ENCODE measurements at regions not wholly inside any gene's neighbourhood (a gene's known extent, or its start where the extent isn't known, plus 50 kb on each side); places are given as distances from the start of the nearest gene placed in this dataset.

DNA sequence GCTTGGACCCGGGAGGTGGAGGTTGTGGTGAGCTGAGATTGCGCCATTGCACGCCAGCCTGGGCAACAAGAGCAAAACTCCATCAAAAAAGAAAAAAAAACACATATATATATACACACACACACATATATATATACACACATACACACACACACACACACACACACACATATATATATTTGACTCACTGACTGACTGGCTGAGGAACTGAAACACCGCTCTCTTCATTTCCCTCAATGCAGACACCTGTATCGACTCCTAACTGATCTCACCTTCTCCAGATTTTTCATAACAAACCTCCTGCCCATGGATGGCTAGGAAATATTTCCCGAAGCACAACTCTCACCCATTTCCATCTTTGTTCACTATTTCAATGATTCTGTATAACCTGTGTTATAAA is 140.7 kb upstream of the ANO3 start:
- intact Hi-C loops (cut with DNase I), result no loop called here
- no peak for DNase-seq (ENCODE audit: low spot score)

DNA sequence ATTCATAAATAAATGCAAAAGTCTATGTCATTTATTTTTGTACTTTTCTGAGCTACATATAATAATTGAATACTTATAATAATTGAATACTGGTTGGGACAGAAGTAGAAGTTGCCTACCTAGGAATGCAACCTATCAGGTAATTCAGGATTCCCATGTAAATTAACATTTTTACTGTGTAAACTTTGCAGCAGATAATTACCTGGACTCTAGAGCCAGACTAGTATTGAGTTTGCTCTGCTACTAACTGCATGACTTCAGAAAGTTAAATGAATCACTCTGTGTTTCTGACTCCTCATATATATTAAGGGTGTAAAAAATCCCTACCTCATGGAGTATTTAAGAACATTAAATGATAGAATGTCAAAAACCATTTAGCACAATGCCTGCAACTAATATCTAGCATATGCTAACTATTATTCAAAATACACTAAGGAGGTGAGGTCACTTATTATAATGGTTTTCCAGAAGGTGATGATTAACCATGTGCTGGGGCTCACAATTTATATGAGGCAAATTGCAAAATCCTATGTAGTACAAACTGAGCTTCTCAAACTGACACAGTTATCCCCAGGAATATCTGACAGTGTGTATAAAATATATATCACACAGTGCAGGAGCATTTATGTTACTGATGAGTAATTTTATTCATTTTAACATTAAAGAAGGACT is 138.1 kb upstream of the ANO3 start:
- intact Hi-C loops (cut with DNase I), result no loop called here
- DNase-seq (ENCODE audit: low spot score), result no peak

DNA sequence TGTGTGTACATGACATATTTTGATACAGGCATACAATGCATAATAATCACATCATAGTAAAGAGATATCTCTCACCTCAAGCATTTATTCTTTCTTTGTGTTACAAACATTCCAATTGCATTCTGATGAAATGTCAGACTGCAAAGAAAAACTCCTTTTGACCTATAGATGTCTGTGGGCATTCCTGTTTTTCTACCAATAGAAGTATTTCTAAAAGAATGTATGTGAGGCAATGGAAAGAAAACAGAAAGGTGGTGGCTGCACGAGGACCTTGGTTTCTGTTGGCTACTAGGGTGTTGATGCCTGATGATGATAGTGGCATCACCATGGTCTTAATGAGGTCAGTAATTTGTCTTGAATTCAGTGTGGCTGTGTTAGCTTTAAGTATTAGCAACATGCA is 137.0 kb upstream of the ANO3 start:
- intact Hi-C loops (cut with DNase I), result no loop called here
- DNase-seq (ENCODE audit: low spot score), result no peak

DNA sequence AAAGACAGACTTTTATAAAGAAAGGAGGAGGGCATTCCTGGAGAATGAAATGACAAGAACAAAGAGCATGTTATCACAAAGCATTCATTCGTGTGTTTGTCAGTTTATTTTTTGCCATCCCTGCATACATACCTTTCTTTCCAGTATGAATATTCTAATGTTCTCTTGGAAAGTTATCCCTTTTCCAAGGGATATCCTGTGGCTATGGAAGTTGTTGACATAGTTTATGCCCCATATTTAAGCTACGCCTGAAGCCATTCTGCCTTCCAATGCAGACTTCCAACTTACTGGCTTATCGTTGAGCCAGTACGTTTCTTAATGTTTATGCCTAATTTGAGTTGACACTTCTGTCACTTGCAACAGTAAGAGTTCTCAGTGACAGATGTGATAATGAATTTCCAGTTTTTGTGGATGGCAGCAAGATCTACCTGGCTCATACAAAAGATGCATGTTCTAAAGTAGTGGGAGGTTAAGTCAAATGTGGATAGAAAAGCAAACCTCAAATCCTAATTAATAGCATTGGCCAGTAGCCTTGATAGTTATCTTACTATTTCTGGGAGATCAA is 133.3 kb upstream of the ANO3 start:
- intact Hi-C loops (cut with DNase I), result no loop called here
- DNase-seq (ENCODE audit: low spot score), result no peak

DNA sequence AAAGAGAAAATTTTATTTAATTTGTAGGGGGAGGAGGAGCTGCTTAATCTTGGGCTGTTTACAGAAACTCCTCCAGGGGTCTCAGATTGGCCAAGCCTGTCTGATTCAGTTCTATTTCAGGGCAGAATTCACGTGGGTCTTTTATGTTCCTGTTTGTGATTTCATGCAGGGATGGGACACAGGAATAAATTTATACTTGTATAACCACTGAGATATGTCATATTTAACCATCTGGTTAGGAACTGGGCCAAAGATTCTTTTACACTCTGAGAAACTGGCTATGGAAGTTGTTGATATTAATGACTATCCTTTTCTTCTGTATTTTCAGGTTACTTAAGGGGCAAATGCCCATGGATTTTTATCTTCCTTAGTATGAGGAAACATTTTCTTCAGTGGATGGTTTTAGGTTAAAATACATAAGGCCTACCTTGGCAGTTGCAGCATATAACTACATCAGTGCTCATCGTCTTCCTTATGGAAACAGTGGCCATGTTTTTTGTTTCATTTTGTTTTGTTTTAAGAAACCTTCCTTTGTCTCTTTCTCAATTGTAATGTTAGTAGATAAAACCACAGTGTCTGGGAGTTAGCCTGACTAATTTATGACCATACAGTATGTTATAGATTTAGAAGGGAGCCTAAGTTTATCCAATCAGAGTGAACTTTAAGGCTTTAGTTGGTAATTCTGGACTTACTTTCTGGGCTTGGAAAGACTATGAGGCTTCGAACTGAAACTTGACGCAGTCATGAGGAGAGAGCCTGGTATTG is 132.4 kb upstream of the ANO3 start:
- intact Hi-C loops (cut with DNase I), result no loop called here
- DNase-seq (ENCODE audit: low spot score), result no peak

DNA sequence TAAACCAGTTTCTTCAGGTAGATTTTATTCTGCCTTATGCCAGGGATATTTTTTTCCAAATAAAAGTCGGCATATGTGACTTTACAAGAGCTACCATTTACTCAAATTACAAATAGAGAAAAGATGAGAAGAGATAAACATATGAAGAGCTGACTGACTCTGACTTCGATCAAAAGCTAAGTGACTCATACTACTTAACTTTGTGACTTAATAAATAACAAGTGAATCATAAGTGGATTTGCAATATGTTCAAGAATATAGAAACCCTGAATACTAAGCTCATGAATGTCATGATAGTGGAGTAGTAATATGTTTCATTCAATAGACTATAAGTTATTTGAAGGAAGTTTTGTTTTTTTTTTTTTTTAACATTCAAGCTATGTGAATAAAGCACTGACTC is 130.5 kb upstream of the ANO3 start:
- intact Hi-C loops (cut with DNase I), result no loop called here
- DNase-seq (ENCODE audit: low spot score), result no peak

DNA sequence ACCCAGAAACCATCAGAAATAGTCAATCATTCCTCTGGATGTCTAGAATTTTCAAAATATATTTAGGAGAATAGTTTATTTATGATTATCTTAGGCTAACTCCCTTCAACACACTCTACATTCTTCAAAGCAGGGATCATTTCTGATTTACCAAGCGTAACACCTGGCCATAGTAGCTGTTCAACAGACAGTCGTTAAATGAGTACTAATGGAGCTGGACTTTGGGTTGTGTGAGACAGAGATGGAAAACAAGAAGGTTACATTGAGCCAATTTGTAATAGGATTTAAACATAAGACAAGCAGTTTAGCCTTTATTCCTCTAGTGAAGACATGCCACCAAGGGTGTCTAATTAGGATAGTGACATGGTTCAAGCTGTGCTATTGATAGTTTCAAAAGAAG is 129.2 kb upstream of the ANO3 start:
- intact Hi-C loops (cut with DNase I), result no loop called here
- no peak for DNase-seq (ENCODE audit: low spot score)

DNA sequence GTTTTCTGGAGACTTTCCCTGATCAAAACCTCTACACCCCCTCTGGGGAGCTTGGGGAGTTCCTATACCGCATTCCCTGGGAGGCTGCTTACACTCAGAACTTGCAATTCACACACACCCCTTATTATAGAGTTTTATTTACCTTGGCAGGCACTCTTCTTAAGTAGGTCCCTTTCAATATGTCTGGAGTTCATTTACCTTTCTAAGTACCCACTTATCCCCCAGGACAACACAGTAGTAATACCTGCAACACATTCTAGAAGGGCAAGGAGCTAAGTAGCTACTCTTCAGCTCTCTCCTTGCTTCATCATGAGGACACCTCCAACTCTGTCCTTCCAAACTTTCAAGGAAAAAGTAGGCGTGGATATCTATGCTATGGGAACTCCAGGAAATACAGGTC is 127.8 kb upstream of the ANO3 start:
- no peak for DNase-seq (ENCODE audit: low spot score)
- intact Hi-C loops (cut with DNase I), result no loop called here

DNA sequence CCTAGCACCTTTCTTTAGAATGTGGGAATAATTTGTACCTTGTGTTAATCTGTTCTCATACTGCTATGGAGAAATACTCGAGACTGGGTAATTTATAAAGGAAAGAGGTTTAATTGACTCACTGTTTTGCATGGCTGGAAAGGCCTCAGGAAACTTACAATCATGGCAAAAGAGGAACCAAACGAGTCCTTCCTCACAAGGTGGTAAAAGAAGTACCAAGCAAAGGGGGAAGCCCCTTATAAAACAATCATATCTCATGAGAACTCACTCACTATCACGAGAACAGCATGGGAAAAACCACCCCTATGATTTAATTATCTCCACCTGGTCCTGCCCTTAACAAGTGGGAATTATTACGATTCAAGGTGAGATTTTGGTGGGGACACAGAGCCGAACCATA is 127.1 kb upstream of the ANO3 start:
- DNase-seq (ENCODE audit: low spot score), result no peak

DNA sequence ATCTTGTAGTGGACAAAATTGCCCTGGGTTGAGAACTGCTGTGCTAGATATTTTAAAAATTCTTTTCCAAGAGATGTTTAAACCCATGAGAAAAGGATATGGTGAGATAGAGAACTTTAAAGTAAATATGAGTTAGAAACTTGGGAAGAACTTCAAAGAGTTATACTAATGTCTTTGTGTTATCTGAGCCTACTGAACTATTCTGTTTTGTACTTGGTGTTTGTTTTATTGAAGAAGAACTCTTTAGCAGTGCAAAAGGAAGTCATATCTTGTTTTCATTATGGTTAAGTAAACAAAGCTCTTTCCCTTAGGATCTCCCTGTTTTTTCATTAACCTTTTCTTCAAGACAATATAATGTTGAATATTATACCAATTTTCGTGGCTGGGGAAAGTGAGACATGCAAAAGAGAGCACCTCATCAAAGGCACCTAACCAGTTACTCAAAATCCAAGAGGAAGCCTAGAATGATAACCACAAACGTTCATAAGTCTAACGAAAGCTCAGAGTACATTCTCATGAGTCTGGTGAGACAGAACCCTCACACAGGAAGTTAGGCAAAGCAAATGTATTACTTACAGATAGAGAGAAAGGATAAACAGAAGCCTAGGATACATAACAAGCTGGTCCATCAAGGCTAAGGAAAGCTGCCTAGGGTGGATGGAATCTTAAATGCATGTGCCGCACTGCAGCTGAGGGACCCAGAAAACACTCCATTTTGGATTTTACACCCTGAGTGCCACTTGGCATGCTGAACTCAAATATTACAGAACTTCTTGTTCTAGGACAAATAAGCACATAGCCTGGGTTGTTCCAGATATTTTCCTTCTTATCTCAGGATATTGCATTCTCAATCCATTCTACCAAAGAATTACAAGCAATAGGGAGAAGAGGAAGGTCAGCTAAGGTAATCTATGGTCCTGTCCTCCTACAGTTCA is 112.5 kb upstream of the ANO3 start:
- no peak for DNase-seq (ENCODE audit: low spot score)
- intact Hi-C loops (cut with DNase I), result loop anchor here (5.0 kb wide), 1 partner anchor 242 kb away; no protein-coding TSS in a partner anchor

More for the DNA sequence above, 127.1 kb upstream of the ANO3 start:
- intact Hi-C loops (cut with DNase I), result no loop called here

DNA sequence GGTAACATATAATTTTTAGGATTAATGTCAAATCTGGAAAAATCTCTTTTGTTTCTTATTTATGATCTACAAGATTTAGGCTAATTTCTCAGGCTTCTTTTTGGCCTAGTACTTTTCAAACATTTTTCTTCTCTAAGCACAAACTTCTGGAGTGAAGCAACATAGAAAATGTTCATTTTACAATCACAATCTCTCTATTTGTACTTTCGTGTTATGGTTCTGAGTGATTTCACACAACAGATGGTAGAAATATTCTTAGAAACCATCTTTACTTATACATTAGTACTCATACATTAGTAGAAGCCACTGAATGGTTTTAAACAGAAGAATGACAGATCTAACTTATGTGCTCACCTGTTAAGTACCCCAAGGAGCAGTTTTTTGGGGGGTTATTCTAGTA is 106.3 kb upstream of the ANO3 start:
- intact Hi-C loops (cut with DNase I), result no loop called here
- no peak for DNase-seq (ENCODE audit: low spot score)

DNA sequence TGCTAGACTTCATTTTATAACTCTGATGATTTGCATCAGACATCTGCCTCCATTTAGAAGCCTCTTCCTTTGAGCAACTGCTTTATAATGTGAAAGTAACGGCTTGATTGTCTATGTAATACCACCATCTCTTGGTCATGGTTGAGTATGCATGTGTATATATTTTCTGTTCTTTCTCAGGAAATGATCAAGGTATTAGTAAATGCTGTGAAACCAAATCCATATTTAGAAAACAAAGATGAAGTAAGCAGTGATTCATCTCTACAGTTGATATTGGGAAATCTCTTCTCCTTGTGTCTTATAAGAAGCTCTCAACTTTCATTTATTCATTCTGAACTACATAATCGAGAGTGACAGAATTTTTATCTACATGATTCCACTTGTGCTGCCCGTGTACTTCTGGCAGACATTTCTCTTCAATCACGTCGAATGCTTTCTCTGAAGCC is 104.6 kb upstream of the ANO3 start:
- intact Hi-C loops (cut with DNase I), result no loop called here
- no peak for DNase-seq (ENCODE audit: low spot score)

DNA sequence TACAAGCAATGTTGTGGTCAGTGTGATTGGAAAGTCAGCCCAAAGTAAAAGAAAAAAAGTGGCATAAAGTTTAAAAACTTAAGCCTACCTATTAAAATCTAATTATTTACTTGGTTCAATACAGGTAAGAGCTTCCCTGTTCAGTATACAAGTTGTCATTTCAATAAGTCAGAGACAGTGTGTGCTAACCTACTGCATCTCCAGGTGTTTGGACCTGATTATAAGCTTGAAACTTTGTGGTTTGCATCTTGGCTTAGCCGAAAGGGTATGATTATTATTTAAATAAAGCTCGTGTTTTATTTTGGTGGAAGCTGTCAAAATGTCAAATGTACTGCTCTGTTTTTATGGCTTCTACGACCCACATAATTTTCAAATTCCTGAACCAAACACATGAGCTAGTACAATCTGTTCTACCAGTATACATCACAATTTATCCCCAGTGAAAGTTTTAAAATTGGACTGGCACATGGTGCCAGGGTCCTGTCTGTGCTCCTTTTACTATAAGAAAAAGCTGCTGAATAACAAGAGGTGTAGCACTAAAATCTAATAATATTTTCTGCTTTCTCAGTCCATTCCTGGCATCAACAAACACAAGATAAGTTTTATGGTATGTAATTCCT is 103.9 kb upstream of the ANO3 start:
- no peak for DNase-seq (ENCODE audit: low spot score)
- intact Hi-C loops (cut with DNase I), result no loop called here

DNA sequence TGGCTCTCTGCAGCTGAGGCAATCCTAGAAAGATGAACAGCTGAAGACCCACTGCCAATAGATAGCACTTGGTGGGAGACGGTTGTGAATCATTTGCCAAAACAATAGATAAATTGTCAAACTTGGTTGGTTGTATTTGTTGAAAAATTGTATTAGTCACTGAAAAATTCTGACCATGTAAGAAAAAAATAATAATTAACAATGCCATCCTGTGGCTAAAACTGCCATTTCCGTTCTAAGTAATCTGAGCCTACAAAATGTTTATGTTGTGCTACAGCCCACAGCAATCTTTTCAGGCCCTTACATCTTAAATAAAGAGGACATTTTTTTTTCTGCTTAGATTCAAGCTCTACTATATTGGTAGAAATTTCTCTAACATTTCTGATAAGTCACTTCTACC is 103.2 kb upstream of the ANO3 start:
- intact Hi-C loops (cut with DNase I), result no loop called here
- no peak for DNase-seq (ENCODE audit: low spot score)

DNA sequence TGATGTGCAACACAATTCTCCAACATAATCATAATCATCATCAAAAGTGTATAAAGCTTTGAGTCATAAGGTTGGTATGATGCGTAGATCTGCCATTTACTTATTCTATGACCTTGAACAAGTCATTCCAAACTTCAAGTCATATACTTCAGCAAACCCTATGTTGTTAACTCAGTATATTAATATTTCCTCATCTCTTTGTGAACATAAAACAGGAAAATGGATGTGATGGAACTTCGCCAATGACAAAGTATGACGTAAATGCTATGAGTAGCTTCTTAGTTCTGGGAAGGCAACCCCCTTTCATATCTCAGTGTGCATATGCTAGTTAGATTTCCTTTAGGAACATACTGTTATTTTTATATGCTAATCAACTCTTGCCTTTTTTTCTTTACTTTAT is 102.7 kb upstream of the ANO3 start:
- intact Hi-C loops (cut with DNase I), result no loop called here
- DNase-seq (ENCODE audit: low spot score), result no peak

DNA sequence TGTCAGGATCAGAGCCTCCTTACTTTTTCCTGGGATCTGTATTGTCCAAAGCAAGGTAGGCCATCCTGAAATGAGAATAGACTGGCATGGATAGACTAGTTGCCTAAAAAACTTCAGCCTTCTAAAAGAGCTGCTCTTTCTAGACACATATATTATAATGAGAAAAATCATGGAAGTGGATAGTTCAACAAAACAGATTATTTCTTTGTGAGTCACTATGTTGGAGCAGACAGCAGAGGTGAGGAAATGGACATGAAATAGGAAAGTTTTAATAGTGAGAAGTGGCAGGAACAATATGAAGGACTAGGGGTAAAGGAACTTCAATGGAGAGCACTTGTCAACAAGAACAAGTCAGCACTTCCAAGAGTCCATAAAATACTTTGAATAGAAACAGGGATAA is 101.9 kb upstream of the ANO3 start:
- DNase-seq (ENCODE audit: low spot score), result no peak
- intact Hi-C loops (cut with DNase I), result no loop called here

DNA sequence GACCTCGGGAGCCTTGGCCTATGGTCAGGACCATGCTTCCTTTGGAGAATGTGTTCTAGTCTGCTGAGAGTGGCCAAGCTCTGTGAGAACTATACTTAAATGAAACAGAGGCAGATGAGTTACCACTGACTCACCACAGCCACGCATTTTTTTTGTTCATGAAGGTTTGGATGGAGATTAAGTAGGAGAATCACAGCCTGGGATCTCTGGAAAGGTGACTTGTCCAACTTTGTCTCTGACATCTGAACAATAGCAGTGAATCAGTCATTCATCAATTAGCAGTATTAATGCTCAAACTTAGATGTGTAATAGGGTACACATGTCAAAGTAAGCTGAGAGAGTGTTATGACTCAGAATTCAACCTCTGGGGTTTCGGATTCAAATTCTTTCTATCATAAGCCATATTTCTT is 100.7 kb upstream of the ANO3 start:
- intact Hi-C loops (cut with DNase I), result no loop called here
- DNase-seq (ENCODE audit: low spot score), result no peak

DNA sequence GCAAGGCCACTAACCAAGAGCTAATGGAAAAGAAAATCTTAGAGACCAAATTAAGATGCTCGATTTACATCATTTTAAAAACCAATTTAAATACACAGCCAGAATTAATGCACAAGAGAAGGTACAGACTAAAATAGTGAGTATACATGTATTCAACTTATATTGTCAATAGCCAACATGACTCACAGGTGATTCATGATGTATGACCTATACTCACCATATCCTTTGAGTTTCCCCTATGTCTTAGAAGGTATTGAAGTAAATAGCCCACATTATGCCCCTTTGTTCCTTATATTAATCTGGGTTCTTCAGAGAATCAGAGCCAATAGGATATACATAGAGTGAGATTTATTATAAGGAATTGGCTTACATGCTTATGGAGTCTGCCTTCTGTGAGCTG is 97.5 kb upstream of the ANO3 start:
- intact Hi-C loops (cut with DNase I), result no loop called here

DNA sequence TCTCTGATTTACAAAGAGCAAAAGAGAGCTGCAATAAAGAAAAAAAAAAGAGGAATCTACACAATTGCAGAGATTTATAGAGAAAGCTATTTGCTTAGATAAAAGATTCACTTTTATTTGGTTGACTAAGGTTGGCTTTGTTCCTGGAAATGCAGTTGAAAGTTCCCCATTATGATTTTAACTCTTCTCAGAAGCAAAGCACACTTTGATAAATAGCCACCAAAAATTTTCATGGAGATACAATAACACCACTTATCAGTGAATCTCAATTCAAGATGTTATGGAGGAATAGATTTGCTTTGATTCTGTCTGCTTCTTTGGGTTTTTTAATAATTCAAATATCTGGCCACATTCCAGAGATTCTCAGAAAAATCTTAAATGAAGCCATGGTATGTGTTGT is 88.5 kb upstream of the ANO3 start:
- DNase-seq (ENCODE audit: low spot score), result no peak
- intact Hi-C loops (cut with DNase I), result no loop called here

More for the DNA sequence above, 97.5 kb upstream of the ANO3 start:
- no peak for DNase-seq (ENCODE audit: low spot score)

DNA sequence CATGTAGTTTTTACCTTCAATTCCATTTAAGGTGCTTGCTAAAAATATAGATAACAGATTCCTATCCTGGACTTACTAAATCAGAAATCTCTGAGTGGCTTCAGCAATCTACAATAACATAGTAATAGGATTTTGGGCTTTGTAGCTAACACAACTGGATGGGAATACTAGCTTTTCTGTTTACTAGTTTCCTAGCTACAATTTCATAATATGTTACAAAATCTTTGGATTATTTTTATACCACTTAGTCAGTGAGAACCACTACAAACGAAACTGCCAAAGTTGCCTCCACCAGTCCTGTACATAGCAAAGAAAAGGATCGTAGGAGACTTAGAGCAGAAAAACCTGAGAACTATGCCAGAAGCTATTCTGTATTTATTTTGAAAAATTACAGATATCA is 87.7 kb upstream of the ANO3 start:
- intact Hi-C loops (cut with DNase I), result no loop called here
- DNase-seq (ENCODE audit: low spot score), result no peak

Measured in cardiac septum (tissue), 1 donor.